ENCODE measurements at regions not wholly inside any gene's neighbourhood (a gene's known extent, or its start where the extent isn't known, plus 50 kb on each side); places are given as distances from the start of the nearest gene placed in this dataset.
"Not testable (repeated sequence)": the region's sequence is repeated elsewhere in the genome, so short reads cannot be mapped to it uniquely, and the experiment has no call there.

- ATAC-seq, result peak; percentile 86 to 88
Measured at GRCh38 chr1:221478050-221478949, 263.6 kb downstream of the DUSP10 start.

GRCh38 chr1:221487781-221488524 lies 253.9 kb downstream of the DUSP10 start:
- ATAC-seq, result no peak

- ATAC-seq, result no peak
Measured at GRCh38 chr1:221488550-221488949, 253.3 kb downstream of the DUSP10 start.

GRCh38 chr1:221494670-221495069 lies 247.2 kb downstream of the DUSP10 start:
- no peak for ATAC-seq

GRCh38 chr1:221497046-221497445 lies 244.8 kb downstream of the DUSP10 start:
- ATAC-seq, result no peak

GRCh38 chr1:221503268-221503667 lies 238.6 kb downstream of the DUSP10 start:
- no peak for ATAC-seq

GRCh38 chr1:221509575-221510355 lies 232.1 kb downstream of the DUSP10 start:
- ATAC-seq, result no peak

- no peak for ATAC-seq
Measured at GRCh38 chr1:221510793-221511503, 230.9 kb downstream of the DUSP10 start.

GRCh38 chr1:221511797-221512196 lies 230.1 kb downstream of the DUSP10 start:
- no peak for ATAC-seq

- ATAC-seq, result no peak
Measured at GRCh38 chr1:221514806-221515205, 227.1 kb downstream of the DUSP10 start.

- ATAC-seq, result no peak
Measured at GRCh38 chr1:221515496-221515895, 226.4 kb downstream of the DUSP10 start.

- no peak for ATAC-seq
Measured at GRCh38 chr1:221517961-221518360, 223.9 kb downstream of the DUSP10 start.

- no peak for ATAC-seq
Measured at GRCh38 chr1:221520250-221520649, 221.6 kb downstream of the DUSP10 start.

GRCh38 chr1:221521686-221522085 lies 220.2 kb downstream of the DUSP10 start:
- no peak for ATAC-seq

GRCh38 chr1:221522529-221522940 lies 219.4 kb downstream of the DUSP10 start:
- no peak for ATAC-seq

- ATAC-seq, result no peak
Measured at GRCh38 chr1:221525749-221526148, 216.1 kb downstream of the DUSP10 start.

GRCh38 chr1:221527302-221527701 lies 214.6 kb downstream of the DUSP10 start:
- ATAC-seq, result no peak

GRCh38 chr1:221527886-221528624 lies 213.8 kb downstream of the DUSP10 start:
- ATAC-seq, result no peak

- not testable (repeated sequence) for ATAC-seq
Measured at GRCh38 chr1:221530159-221530558, 211.7 kb downstream of the DUSP10 start.

- no peak for ATAC-seq
Measured at GRCh38 chr1:221530791-221531190, 211.1 kb downstream of the DUSP10 start.

GRCh38 chr1:221532071-221532773 lies 209.7 kb downstream of the DUSP10 start:
- ATAC-seq, result no peak
